ENCODE measurements at regions not wholly inside any gene's neighbourhood (a gene's known extent, or its start where the extent isn't known, plus 50 kb on each side); places are given as distances from the start of the nearest gene placed in this dataset.

DNA sequence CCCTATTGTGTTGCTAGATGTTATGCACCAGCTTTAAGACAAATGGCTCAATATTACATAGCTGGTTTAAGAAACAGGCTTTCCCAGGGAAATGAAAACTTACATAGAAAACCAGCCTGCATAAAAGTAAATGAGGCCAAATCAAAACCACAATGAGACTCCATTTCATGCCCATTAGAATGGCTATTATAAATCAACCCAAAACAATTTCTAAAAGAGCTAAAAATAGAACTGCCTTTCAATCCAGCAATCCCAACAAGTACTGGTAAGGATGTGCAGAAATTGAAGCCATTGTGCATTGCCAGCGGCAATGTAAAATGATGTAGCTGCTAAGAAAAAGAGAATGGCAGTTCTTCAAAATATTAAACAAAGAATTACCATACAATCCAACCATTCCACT lies 1170.0 kb upstream of the CDH9 start:
- TF ChIP-seq ZFP30 (CRISPR knock-in tag; IDR thresholded peaks at IDR 0.05) (no peak), ARNTL (CRISPR knock-in tag; IDR thresholded peaks at IDR 0.05; ENCODE audit: borderline replicate concordance, low read depth) (no peak), ESRRG (CRISPR knock-in tag; IDR thresholded peaks at IDR 0.05) (no peak)
- TF ChIP-seq, protein P1, sequence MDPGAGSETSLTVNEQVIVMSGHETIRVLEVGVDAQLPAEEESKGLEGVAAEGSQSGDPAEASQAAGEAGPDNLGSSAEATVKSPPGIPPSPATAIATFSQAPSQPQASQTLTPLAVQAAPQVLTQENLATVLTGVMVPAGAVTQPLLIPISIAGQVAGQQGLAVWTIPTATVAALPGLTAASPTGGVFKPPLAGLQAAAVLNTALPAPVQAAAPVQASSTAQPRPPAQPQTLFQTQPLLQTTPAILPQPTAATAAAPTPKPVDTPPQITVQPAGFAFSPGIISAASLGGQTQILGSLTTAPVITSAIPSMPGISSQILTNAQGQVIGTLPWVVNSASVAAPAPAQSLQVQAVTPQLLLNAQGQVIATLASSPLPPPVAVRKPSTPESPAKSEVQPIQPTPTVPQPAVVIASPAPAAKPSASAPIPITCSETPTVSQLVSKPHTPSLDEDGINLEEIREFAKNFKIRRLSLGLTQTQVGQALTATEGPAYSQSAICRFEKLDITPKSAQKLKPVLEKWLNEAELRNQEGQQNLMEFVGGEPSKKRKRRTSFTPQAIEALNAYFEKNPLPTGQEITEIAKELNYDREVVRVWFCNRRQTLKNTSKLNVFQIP (CRISPR knock-in tag; IDR thresholded peaks at IDR 0.05; ENCODE audit: borderline replicate concordance, low read depth): no peak
- TF ChIP-seq, protein P2, sequence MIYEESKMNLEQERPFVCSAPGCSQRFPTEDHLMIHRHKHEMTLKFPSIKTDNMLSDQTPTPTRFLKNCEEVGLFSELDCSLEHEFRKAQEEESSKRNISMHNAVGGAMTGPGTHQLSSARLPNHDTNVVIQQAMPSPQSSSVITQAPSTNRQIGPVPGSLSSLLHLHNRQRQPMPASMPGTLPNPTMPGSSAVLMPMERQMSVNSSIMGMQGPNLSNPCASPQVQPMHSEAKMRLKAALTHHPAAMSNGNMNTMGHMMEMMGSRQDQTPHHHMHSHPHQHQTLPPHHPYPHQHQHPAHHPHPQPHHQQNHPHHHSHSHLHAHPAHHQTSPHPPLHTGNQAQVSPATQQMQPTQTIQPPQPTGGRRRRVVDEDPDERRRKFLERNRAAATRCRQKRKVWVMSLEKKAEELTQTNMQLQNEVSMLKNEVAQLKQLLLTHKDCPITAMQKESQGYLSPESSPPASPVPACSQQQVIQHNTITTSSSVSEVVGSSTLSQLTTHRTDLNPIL (CRISPR knock-in tag; IDR thresholded peaks at IDR 0.05; ENCODE audit: low read depth): no peak

Measured in SK-N-SH treated with all-trans-retinoic acid at 6 μM for 48 hours (cell line).